Inflammatory macrophage treated with lipopolysaccharide for 4 hours (primary cell): ENCODE measurements at regions not wholly inside any gene's neighbourhood (a gene's known extent, or its start where the extent isn't known, plus 50 kb on each side); places are given as distances from the start of the nearest gene placed in this dataset.
"Not testable (repeated sequence)": the region's sequence is repeated elsewhere in the genome, so short reads cannot be mapped to it uniquely, and the experiment has no call there.

Experiments used
- DNase-seq: peaks from one replicate; pipeline ENCODE4 v3.0.0-alpha.2; 2020

- no peak for DNase-seq
Observed at GRCh38 chr11:21933095-21933494, 259.8 kb upstream of the ANO5 start.

DNA sequence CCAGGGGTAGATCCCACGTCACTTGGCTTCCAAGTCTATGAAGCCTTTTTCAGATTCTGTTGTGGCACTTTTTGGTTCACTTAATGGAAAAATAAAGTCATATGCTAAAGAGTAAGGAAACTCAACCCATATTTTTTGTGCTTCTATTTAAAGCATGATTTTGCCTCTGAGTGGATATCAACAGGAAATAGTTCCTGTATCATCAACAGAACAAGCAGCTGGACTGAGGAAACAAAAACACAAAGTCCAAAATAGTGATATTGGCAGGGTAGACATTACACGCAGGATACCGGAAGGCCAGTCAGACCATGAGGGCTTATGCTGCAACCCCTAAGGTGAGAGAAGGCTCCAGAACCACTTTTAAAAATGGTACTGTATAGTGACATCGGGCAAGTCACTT lies 248.3 kb upstream of the ANO5 start:
- DNase-seq, result no peak

- no peak for DNase-seq
Observed at GRCh38 chr11:21948876-21949275, 244.0 kb upstream of the ANO5 start.

DNA sequence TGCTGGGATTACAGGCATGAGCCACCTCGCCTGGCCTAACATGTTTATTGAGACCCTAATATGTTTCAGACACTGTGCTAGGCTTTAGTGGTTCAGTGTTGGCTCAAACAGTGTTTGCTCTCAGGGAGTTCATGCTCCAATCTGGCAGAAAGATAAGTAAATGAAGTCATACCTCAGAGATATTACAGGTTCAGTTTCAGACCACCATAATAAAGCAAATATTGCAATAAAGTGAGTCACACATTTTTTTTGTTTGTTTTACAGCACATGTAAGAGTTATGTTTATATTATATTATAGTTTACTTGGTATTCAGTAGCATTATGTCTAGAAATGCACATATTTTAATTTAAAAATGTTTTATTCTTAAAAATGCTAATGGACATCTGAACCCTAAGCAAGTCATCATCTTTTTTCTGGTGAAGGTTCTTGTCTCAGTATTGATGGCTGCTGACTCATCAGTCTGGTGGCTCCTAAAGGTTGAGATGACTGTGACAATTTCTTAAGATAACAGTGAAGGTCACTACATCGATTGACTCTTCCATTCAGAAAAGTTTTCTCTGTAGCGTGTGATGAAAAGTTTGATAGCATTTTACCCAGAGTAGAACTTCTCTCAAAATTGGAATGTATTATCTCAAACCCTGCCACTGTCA lies 243.0 kb upstream of the ANO5 start:
- DNase-seq, result no peak

DNA sequence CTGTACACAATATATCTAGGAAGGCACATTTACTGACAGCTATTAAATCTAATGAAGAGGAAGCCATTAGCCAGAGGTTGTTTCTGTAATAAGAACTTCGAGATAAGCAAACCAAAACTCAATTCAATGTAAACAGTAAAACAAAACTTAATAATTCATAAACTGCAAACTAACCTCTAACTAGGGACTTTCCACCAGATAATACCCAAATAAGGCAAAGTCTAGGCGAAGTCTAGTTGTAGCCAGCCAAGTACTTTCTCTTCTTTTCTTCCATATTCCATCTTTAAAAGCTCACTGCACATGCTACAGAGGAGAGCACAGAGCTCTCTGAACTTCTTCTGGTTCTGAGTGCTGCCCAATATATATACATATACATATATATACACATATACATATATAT lies 229.9 kb upstream of the ANO5 start:
- DNase-seq, result no peak

GRCh38 chr11:21965221-21965620 lies 227.7 kb upstream of the ANO5 start:
- DNase-seq, result no peak

- DNase-seq, result no peak
Observed at GRCh38 chr11:21968702-21969101, 224.2 kb upstream of the ANO5 start.

DNA sequence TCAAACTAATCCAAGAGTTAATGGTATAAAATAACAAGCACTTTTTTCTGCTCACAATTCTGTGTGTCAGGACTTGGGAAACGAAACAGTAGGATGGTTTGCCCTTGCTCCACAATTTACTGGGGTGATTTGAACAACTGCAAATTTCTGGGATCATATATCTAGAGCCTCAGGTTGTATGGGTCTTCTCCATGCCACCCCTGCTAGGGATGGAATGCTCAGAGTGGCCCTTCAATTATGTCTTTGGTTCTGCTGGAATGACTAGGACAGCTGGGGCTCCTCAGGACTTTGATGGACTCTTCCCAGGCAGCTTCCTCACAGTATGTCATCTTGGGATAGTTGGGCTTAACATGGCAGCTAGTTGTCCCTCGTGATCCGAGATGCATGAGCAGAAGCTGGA lies 223.0 kb upstream of the ANO5 start:
- DNase-seq, result no peak

- DNase-seq, result no peak
Observed at GRCh38 chr11:21975242-21975641, 217.6 kb upstream of the ANO5 start.

- no peak for DNase-seq
Observed at GRCh38 chr11:21976210-21976609, 216.7 kb upstream of the ANO5 start.

DNA sequence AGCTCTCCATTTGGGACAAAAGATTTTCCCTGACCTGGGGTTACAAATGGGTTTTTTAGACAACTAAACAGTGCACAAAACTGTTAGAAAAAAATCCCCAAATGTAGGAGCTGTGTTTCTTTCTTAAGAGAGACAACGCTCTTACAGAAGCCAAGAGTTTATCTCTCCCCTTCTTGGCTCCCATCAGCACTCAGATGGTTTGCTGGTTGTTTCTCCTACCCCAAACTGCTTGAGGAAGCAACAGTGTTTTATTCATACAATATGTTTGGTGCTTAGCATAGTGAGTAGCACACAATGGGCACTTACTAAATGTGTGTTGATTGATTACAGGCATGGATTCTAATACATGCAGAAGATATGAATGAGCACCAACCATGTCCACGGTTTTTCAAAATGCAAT lies 209.5 kb upstream of the ANO5 start:
- no peak for DNase-seq

GRCh38 chr11:21986361-21986760 lies 206.5 kb upstream of the ANO5 start:
- DNase-seq, result no peak

GRCh38 chr11:21987261-21987660 lies 205.6 kb upstream of the ANO5 start:
- DNase-seq, result no peak

- DNase-seq, result no peak
Observed at GRCh38 chr11:21988477-21988876, 204.4 kb upstream of the ANO5 start.

GRCh38 chr11:22001803-22002202 lies 191.1 kb upstream of the ANO5 start:
- not testable (repeated sequence) for DNase-seq

GRCh38 chr11:22006901-22007300 lies 186.0 kb upstream of the ANO5 start:
- DNase-seq, result no peak

GRCh38 chr11:22031791-22032190 lies 161.1 kb upstream of the ANO5 start:
- DNase-seq, result no peak

DNA sequence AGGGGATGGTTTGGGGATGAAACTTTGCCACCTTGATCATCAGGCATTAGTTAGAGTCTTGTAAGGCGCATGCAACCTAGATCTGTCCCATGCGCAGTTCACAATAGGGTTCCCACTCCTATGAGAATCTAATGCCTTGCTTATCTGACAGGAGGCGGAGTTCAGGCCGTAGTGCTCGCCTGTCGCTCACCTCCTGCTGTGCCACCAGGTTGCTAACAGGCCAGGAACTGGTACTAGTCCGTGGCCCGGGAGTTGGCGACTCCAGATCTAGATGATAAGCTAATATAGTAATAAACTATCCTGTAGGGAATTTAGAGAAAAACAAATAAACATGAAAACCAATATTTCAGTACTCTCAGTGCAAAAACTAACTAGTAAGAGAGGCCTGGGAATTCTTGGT lies 155.4 kb upstream of the ANO5 start:
- no peak for DNase-seq

GRCh38 chr11:22041039-22041438 lies 151.8 kb upstream of the ANO5 start:
- DNase-seq, result no peak

DNA sequence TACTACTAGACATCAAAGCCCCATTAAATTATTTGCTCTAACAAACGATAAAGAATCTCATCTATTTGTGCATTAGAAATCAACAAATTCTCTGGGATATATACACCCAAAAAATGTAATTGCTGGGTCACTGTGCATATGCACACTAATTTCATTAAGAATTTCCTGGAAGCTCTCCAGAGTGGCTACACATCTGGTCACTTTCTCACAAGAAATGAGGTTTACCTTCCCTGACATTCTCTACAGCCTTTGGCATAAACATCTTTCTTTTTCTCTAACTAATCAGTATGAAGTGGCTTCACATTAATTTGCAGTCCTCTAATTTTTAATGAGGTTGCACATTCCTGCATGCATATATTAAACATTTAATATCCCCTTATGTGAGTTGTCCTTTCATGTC lies 150.8 kb upstream of the ANO5 start:
- no peak for DNase-seq

DNA sequence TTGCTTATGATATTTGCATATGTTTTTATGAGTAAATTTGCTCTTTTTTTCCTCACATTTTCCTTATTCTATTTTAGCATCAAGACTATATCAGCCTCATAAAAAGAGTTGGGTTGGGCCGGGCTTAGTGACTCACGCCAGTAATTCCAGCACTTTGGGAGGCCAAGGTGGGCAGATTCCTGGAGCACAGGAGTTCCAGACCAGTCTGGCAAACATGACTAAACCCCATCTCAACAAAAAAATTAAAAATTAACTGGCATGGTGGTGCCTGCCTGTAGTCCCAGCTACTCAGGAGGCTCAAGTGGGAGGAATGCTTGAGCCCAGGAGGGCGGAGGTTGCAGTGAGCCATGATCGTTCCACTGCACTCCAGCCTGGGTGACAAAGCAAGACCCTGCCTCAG lies 148.8 kb upstream of the ANO5 start:
- DNase-seq, result no peak

DNA sequence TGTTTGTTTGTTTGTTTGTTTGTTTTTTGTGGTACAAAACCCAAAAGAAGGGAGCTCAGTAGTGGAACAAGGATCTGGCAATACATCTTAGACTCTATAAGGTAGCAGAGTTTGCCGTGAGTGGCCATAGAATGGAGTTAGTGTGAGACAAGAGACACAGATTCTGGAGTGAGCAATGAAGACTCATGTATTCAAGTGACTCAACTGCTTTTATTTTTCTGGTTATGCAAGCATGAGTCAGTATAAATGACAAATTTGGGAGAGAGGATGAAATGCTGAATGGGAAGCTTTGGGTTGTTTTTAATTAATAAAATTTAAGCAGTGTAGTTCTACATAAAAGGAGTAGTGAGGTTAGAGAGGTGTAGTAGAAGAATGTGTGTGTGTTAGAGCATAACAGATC lies 143.6 kb upstream of the ANO5 start:
- no peak for DNase-seq

GRCh38 chr11:22065472-22065871 lies 127.4 kb upstream of the ANO5 start:
- no peak for DNase-seq

DNA sequence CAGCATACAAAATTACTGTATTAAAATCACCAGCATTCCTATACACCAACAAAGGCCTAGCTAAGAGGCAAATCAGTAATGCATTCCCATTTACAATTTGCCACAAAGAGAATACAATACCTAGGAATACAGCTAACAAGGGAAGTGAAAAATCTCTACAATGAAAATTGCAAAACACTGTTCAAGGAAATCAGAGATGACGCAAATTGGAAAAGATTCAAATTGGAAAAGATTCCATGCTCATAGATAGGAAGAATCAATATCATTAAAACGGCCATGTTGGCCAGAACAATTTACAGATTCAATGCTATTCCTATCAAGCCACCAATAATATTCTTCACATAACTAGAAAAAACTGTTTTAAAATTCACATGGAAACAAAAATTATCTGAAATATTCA lies 123.0 kb upstream of the ANO5 start:
- no peak for DNase-seq

DNA sequence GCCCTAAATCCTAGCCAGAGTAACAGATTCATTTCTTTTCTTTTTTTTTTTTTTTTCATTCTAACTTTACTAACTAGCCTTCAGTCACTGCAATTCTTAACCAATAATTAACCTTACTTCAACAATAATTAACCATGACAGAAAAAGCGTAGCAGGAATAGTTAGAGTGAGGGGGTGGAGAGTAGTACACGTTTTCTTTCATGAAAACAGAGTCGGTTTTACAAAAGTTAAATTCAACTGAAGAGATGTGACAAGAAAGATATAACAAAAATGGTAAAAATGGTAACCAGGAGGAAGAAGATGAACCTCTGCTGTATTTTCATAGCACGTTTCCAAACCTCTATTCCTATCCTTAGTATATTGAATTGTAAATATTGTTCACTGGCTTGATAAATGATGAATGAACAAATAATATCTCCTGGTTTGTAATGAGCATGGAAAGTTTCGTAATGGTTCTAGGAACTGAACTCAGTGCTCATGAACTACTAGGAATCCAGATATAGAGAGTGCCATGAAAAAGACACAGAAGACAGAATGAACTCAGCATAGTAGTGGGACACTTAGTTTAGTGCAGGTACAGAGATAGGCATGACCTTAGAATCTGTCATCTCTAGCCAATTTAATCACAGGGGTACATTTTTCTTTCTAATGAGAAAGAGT lies 116.5 kb upstream of the ANO5 start:
- DNase-seq, result no peak
